ENCODE measurements at regions not wholly inside any gene's neighbourhood (a gene's known extent, or its start where the extent isn't known, plus 50 kb on each side); places are given as distances from the start of the nearest gene placed in this dataset.

DNA sequence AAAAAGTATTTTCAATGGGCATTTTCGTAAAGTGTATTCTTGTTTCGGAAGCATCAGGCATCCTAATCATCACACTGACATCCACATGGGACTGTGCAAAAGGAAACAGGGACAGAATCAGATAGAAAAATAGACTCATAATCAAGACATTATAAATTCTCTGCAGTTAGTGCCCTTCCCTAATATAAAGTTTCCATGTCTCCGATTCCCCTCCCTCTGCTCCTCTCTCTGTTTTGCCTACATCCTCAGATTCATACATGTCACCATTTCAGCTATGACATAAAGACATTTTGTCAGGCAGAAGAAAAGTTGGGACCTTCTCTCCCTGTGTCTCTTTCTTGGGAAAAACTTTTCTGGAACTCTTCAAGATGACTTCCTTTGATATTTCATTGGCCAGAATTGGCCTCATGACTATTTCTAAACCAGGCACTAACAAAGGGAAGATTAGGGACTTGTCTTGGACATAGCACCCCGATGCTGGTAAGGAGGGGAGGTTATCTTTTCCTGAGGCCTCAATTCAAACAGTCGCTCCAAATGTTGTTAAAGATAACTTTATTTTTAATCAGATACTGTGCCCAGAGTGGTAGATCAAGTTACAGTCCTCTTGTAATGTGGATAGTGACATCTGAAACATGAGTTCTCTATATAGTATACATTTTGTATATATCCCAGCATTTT is 212.1 kb upstream of the BTG1 start:
- ChIA-PET CTCF (ENCODE audit: partially characterized antibody) (no interaction called here), POLR2A (ENCODE audit: partially characterized antibody) (interaction anchor here (1.9 kb wide), 1 partner anchor 212 kb away, joined by 5 read pairs; the partner anchor contains the start of gene BTG1)
- Histone ChIP-seq H3K4me1 (ENCODE audit: insufficient read depth, low read length) (peaks cover 49% of the 10 kb centered on the region), H3K27ac (ENCODE audit: low read depth, low read length) (no peak overlapping the region), H3K9me3 (ENCODE audit: control insufficient read depth in 1 of 2, low read length in 2 of 2) (no peaks in the 10 kb centered on the region), H3K4me3 (ENCODE audit: low read length in 2 of 2) (no peak overlapping the region), H3K27me3 (ENCODE audit: insufficient read depth, low read length) (no peaks in the 10 kb centered on the region), H3K36me3 (ENCODE audit: insufficient read depth, low read length) (no peaks in the 10 kb centered on the region)
- peaks cover 0 to 60% (median 36%) of the 10 kb centered on the region in 8 donors for H3K9me3 Mint-ChIP-seq
- DNase-seq, result no peak
- H3K4me3 Mint-ChIP-seq, result no peak overlapping the region
- peaks cover 37 to 42% of the 10 kb centered on the region in 2 donors for H3K36me3 Mint-ChIP-seq
- peaks cover 34 to 62% (median 49%) of the 10 kb centered on the region in 4 donors for H3K4me1 Mint-ChIP-seq
- no peaks in the 10 kb centered on the region for H3K27me3 Mint-ChIP-seq
- H3K27ac Mint-ChIP-seq, result peak overlapping the region in 2 of 7 donors; percentile 42 to 77
- intact Hi-C loops (cut with micrococcal nuclease), result no loop called here

DNA sequence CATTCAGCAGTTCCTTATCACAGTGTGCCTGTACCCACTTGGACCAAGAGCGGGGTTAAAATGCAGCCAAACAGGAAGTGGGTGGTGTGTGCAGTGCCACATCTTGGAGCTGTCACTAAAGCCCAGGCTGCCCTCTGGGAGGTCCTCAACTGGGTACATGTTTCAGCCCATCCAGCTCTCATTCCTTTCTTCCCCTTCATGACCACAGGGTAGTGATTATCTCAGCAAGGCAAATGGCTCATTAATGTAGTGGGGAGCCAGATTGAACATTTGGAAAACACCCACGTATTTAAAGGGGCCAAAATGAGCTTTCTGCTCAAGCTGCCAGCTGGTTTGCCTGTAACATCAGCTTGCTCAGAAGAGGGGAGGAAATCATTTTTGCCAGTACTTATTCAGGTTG is 210.8 kb upstream of the BTG1 start:
- H3K4me1 Mint-ChIP-seq, result peaks cover 26 to 54% (median 39%) of the 10 kb centered on the region in 4 donors
- intact Hi-C loops (cut with micrococcal nuclease), result no loop called here
- no peaks in the 10 kb centered on the region for H3K9me3 ChIP-seq (ENCODE audit: control insufficient read depth in 1 of 2, low read length in 2 of 2)
- no peaks in the 10 kb centered on the region for H3K27me3 Mint-ChIP-seq
- no peak overlapping the region for H3K27ac ChIP-seq (ENCODE audit: low read depth, low read length)
- ChIA-PET CTCF (ENCODE audit: partially characterized antibody) (interaction anchor here (0.6 kb wide), 1 partner anchor 252 kb away, joined by 3 read pairs; no protein-coding TSS in a partner anchor), POLR2A (ENCODE audit: partially characterized antibody) (interaction anchor here (1.9 kb wide), 1 partner anchor 211 kb away, joined by 5 read pairs; the partner anchor contains the start of gene BTG1)
- peaks cover 36% of the 10 kb centered on the region for H3K4me1 ChIP-seq (ENCODE audit: insufficient read depth, low read length)
- no peaks in the 10 kb centered on the region for H3K27me3 ChIP-seq (ENCODE audit: insufficient read depth, low read length)
- no peaks in the 10 kb centered on the region for H3K36me3 ChIP-seq (ENCODE audit: insufficient read depth, low read length)
- H3K9me3 Mint-ChIP-seq, result peaks cover 0 to 52% (median 29%) of the 10 kb centered on the region in 8 donors
- peaks cover 31 to 36% of the 10 kb centered on the region in 2 donors for H3K36me3 Mint-ChIP-seq
- H3K4me3 ChIP-seq (ENCODE audit: low read length in 2 of 2), result no peak overlapping the region
- no peak overlapping the region for H3K4me3 Mint-ChIP-seq
- no peak for DNase-seq
- no peak overlapping the region for H3K27ac Mint-ChIP-seq

GRCh38 chr12:92349635-92350034 is 204.0 kb upstream of the BTG1 start:
- Mint-ChIP-seq H3K4me1 (peaks cover 0 to 5% (median 2%) of the 10 kb centered on the region in 4 donors), H3K27ac (no peak overlapping the region), H3K9me3 (peaks cover 0 to 2% (median 0%) of the 10 kb centered on the region in 8 donors), H3K4me3 (no peak overlapping the region), H3K36me3 (no peaks in the 10 kb centered on the region), H3K27me3 (no peaks in the 10 kb centered on the region)
- H3K4me3 ChIP-seq (ENCODE audit: low read length in 2 of 2), result no peak overlapping the region
- intact Hi-C loops (cut with micrococcal nuclease), result no loop called here
- no peak for DNase-seq
- ChIA-PET CTCF (ENCODE audit: partially characterized antibody) (no interaction called here), POLR2A (ENCODE audit: partially characterized antibody) (interaction anchor here (1.3 kb wide), 1 partner anchor 13 kb away, joined by 4 read pairs; no protein-coding TSS in a partner anchor)
- no peaks in the 10 kb centered on the region for H3K9me3 ChIP-seq (ENCODE audit: control insufficient read depth in 1 of 2, low read length in 2 of 2)
- H3K4me1 ChIP-seq (ENCODE audit: insufficient read depth, low read length), result no peaks in the 10 kb centered on the region
- H3K27ac ChIP-seq (ENCODE audit: low read depth, low read length), result no peak overlapping the region
- H3K36me3 ChIP-seq (ENCODE audit: insufficient read depth, low read length), result no peaks in the 10 kb centered on the region
- no peaks in the 10 kb centered on the region for H3K27me3 ChIP-seq (ENCODE audit: insufficient read depth, low read length)

GRCh38 chr12:92342574-92342973 is 196.9 kb upstream of the BTG1 start:
- CTCF ChIA-PET (ENCODE audit: partially characterized antibody), result no interaction called here

GRCh38 chr12:92341065-92341668 is 195.5 kb upstream of the BTG1 start:
- no peaks in the 10 kb centered on the region for H3K36me3 Mint-ChIP-seq
- H3K4me3 Mint-ChIP-seq, result peak overlapping the region in 6 of 8 donors; percentile 4 to 50 (median 44)
- H3K9me3 Mint-ChIP-seq, result peaks cover 0 to 2% (median 0%) of the 10 kb centered on the region in 8 donors
- intact Hi-C loops (cut with micrococcal nuclease), result no loop called here
- H3K27me3 Mint-ChIP-seq, result no peaks in the 10 kb centered on the region
- DNase-seq, result no peak
- peak overlapping the region in 2 of 7 donors; percentile 24 to 53 for H3K27ac Mint-ChIP-seq
- ChIA-PET POLR2A (ENCODE audit: partially characterized antibody) (no interaction called here), CTCF (ENCODE audit: partially characterized antibody) (interaction anchor here (1.2 kb wide), 1 partner anchor 22 kb away, joined by 3 read pairs; no protein-coding TSS in a partner anchor)
- Histone ChIP-seq H3K9me3 (ENCODE audit: control insufficient read depth in 1 of 2, low read length in 2 of 2) (no peaks in the 10 kb centered on the region), H3K36me3 (ENCODE audit: insufficient read depth, low read length) (no peaks in the 10 kb centered on the region), H3K27ac (ENCODE audit: low read depth, low read length) (no peak overlapping the region), H3K27me3 (ENCODE audit: insufficient read depth, low read length) (no peaks in the 10 kb centered on the region), H3K4me3 (ENCODE audit: low read length in 2 of 2) (no peak overlapping the region), H3K4me1 (ENCODE audit: insufficient read depth, low read length) (peaks cover 4% of the 10 kb centered on the region)
- H3K4me1 Mint-ChIP-seq, result peaks cover 9 to 11% (median 9%) of the 10 kb centered on the region in 4 donors

More at GRCh38 chr12:92342574-92342973, 196.9 kb upstream of the BTG1 start:
- Histone ChIP-seq H3K27me3 (ENCODE audit: insufficient read depth, low read length) (no peaks in the 10 kb centered on the region), H3K36me3 (ENCODE audit: insufficient read depth, low read length) (no peaks in the 10 kb centered on the region), H3K4me3 (ENCODE audit: low read length in 2 of 2) (no peak overlapping the region), H3K9me3 (ENCODE audit: control insufficient read depth in 1 of 2, low read length in 2 of 2) (no peaks in the 10 kb centered on the region), H3K4me1 (ENCODE audit: insufficient read depth, low read length) (peaks cover 4% of the 10 kb centered on the region), H3K27ac (ENCODE audit: low read depth, low read length) (no peak overlapping the region)
- Mint-ChIP-seq H3K27ac (no peak overlapping the region), H3K27me3 (no peaks in the 10 kb centered on the region), H3K9me3 (peaks cover 0 to 2% (median 0%) of the 10 kb centered on the region in 8 donors), H3K4me3 (no peak overlapping the region), H3K36me3 (no peaks in the 10 kb centered on the region), H3K4me1 (peaks cover 9 to 10% (median 9%) of the 10 kb centered on the region in 4 donors)
- POLR2A ChIA-PET (ENCODE audit: partially characterized antibody), result no interaction called here
- no peak for DNase-seq
- intact Hi-C loops (cut with micrococcal nuclease), result no loop called here

GRCh38 chr12:92340441-92341064 is 194.9 kb upstream of the BTG1 start:
- ChIA-PET CTCF (ENCODE audit: partially characterized antibody) (interaction anchor here (1.2 kb wide), 1 partner anchor 23 kb away, joined by 3 read pairs; no protein-coding TSS in a partner anchor), POLR2A (ENCODE audit: partially characterized antibody) (interaction anchor here (1.0 kb wide), 1 partner anchor 13 kb away, joined by 3 read pairs; no protein-coding TSS in a partner anchor)
- Histone ChIP-seq H3K9me3 (ENCODE audit: control insufficient read depth in 1 of 2, low read length in 2 of 2) (no peaks in the 10 kb centered on the region), H3K4me3 (ENCODE audit: low read length in 2 of 2) (no peak overlapping the region), H3K36me3 (ENCODE audit: insufficient read depth, low read length) (no peaks in the 10 kb centered on the region), H3K4me1 (ENCODE audit: insufficient read depth, low read length) (peaks cover 4% of the 10 kb centered on the region), H3K27ac (ENCODE audit: low read depth, low read length) (no peak overlapping the region), H3K27me3 (ENCODE audit: insufficient read depth, low read length) (no peaks in the 10 kb centered on the region)
- Mint-ChIP-seq H3K4me3 (no peak overlapping the region), H3K9me3 (peaks cover 0 to 2% (median 0%) of the 10 kb centered on the region in 8 donors), H3K4me1 (peaks cover 9 to 11% (median 9%) of the 10 kb centered on the region in 4 donors), H3K27ac (peak overlapping the region in 1 of 7 donors; percentile 16), H3K36me3 (no peaks in the 10 kb centered on the region), H3K27me3 (no peaks in the 10 kb centered on the region)
- DNase-seq, result no peak
- intact Hi-C loops (cut with micrococcal nuclease), result no loop called here

DNA sequence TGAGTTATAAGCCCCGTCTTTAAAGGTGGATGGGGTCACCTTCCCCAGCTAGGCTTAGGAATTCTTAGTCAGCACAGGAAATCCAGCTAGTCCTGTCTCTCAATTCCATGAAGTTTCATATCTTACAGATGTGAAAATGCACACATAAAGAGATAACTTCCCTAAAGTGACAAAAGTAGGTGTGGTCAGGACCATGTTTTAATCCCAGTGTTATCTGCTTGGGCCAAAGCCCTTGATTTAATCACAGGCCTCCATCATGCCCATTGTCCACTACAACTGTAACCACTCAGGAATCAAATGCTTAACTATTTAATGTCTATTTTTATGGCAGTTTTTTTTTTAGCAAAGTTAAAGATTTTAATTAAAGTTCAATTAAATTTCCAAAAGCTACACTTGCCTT is 194.4 kb upstream of the BTG1 start:
- intact Hi-C loops (cut with micrococcal nuclease), result no loop called here
- Mint-ChIP-seq H3K9me3 (peaks cover 0 to 2% (median 0%) of the 10 kb centered on the region in 8 donors), H3K4me3 (no peak overlapping the region), H3K4me1 (peaks cover 9 to 11% (median 9%) of the 10 kb centered on the region in 4 donors), H3K36me3 (no peaks in the 10 kb centered on the region), H3K27ac (no peak overlapping the region), H3K27me3 (no peaks in the 10 kb centered on the region)
- Histone ChIP-seq H3K27ac (ENCODE audit: low read depth, low read length) (no peak overlapping the region), H3K9me3 (ENCODE audit: control insufficient read depth in 1 of 2, low read length in 2 of 2) (no peaks in the 10 kb centered on the region), H3K4me1 (ENCODE audit: insufficient read depth, low read length) (peaks cover 4% of the 10 kb centered on the region), H3K27me3 (ENCODE audit: insufficient read depth, low read length) (no peaks in the 10 kb centered on the region), H3K36me3 (ENCODE audit: insufficient read depth, low read length) (no peaks in the 10 kb centered on the region), H3K4me3 (ENCODE audit: low read length in 2 of 2) (no peak overlapping the region)
- DNase-seq, result no peak
- CTCF ChIA-PET (ENCODE audit: partially characterized antibody), result no interaction called here
- POLR2A ChIA-PET (ENCODE audit: partially characterized antibody), result interaction anchor here (1.0 kb wide), 1 partner anchor 12 kb away, joined by 3 read pairs; no protein-coding TSS in a partner anchor
